SK-N-SH (cell line): ENCODE measurements at regions not wholly inside any gene's neighbourhood (a gene's known extent, or its start where the extent isn't known, plus 50 kb on each side); places are given as distances from the start of the nearest gene placed in this dataset.

Experiments
- CTCF ChIA-PET: fragments of 300-600, 350-600 bp; formaldehyde crosslinking; extraction: SDS; loops from one replicate; lab custom pipeline; 2021; lab: Yijun Ruan, JAX
- POLR2A ChIA-PET: fragments of 350-600 bp; sonication (Branson Sonifier 250); formaldehyde crosslinking; extraction: SDS; loops from one replicate; lab custom pipeline; 2020; ENCODE audit warnings: antibody characterized with exemption, inconsistent platforms; lab: Yijun Ruan, JAX
- DNase-seq: peaks from one replicate; pipeline ENCODE4 v3.0.0; 2012
- H2AFZ ChIP-seq: fragments of 200-600 bp; sonication (generic); 2 replicates; pipeline ENCODE4 v1.8.1; 2016; ENCODE audit warnings: antibody characterized with exemption, mild to moderate bottlenecking, low read depth
- H3F3A ChIP-seq: fragments of 200-600 bp; sonication (generic); replicated peaks from 2 replicates; pipeline ENCODE3; 2016; ENCODE audit warnings: antibody characterized with exemption, mild to moderate bottlenecking; ENCODE audit not compliant: insufficient read depth
- H3K27ac ChIP-seq, 2 experiments: fragments of 200-500 bp in 1 of 2; fragments of 200-600 bp in 1 of 2; sonication (Bioruptor generic) in 1 of 2; sonication (generic), shearing (Covaris generic) in 1 of 2; 2 replicates each; pipeline versions ENCODE4 v1.5.1 to v1.6.1; 2014 to 2016; ENCODE audit warnings: low read depth in 2 of 2, inconsistent platforms in 1 of 2, low read length in 1 of 2, mild to moderate bottlenecking in 1 of 2, mixed read lengths in 1 of 2
- H3K27me3 ChIP-seq: fragments of 200-600 bp; sonication (generic), shearing (Covaris generic); 2 replicates; pipeline ENCODE4 v1.6.1; 2016; ENCODE audit warnings: mixed run types; ENCODE audit not compliant: insufficient read depth
- H3K36me3 ChIP-seq, 2 experiments: fragments of 200-500 bp in 1 of 2; fragments of 200-600 bp in 1 of 2; sonication (Bioruptor generic) in 1 of 2; sonication (generic) in 1 of 2; replicated peaks in 1 of 2; 2 replicates each; pipeline versions ENCODE3 to v1.5.1; 2014 to 2016; ENCODE audit warnings: low read length in 1 of 2, mild to moderate bottlenecking in 1 of 2; ENCODE audit not compliant: insufficient read depth in 2 of 2, control insufficient read depth in 1 of 2
- H3K4me1 ChIP-seq, 2 experiments: fragments of 200-500 bp in 1 of 2; fragments of 200-600 bp in 1 of 2; sonication (Bioruptor generic) in 1 of 2; sonication (generic), shearing (Covaris generic) in 1 of 2; 2 replicates each; pipeline versions ENCODE4 v1.5.1 to v1.6.1; 2014 to 2016; ENCODE audit warnings: low read depth in 1 of 2, low read length in 1 of 2, mixed run types in 1 of 2; ENCODE audit not compliant: insufficient read depth in 2 of 2, control insufficient read depth in 1 of 2
- H3K4me2 ChIP-seq: fragments of 200-600 bp; sonication (generic), shearing (Covaris generic); 2 replicates; pipeline ENCODE4 v1.6.1; 2017; ENCODE audit warnings: mixed run types
- H3K4me3 ChIP-seq, 2 experiments: fragments of 200-500 bp in 1 of 2; fragments of 200-600 bp in 1 of 2; sonication (Bioruptor generic) in 1 of 2; sonication (generic), shearing (Covaris generic) in 1 of 2; 2 replicates each; pipeline versions ENCODE4 v1.5.1 to v1.8.1; 2014 to 2016; ENCODE audit warnings: low read depth in 2 of 2, inconsistent platforms in 1 of 2, low read length in 1 of 2, mild to moderate bottlenecking in 1 of 2, mixed read lengths in 1 of 2, moderate library complexity in 1 of 2
- H3K79me2 ChIP-seq: fragments of 200-600 bp; sonication (generic); 2 replicates; pipeline ENCODE4 v1.8.1; 2017; ENCODE audit warnings: mild to moderate bottlenecking; ENCODE audit not compliant: insufficient read depth
- H3K9ac ChIP-seq: fragments of 200-600 bp; sonication (generic); 2 replicates; pipeline ENCODE4 v1.6.1; 2017; ENCODE audit warnings: mixed run types
- H3K9me2 ChIP-seq: fragments of 200-600 bp; sonication (generic); 2 replicates; pipeline ENCODE4 v1.6.1; 2017; ENCODE audit warnings: mixed run types
- H3K9me3 ChIP-seq: fragments of 200-600 bp; sonication (generic); 2 replicates; pipeline ENCODE4 v1.6.1; 2017; ENCODE audit warnings: mixed run types, mild to moderate bottlenecking, moderate library complexity
- H4K20me1 ChIP-seq: fragments of 200-600 bp; sonication (generic); 2 replicates; pipeline ENCODE4 v1.6.1; 2017; ENCODE audit warnings: mild to moderate bottlenecking, mixed run types; ENCODE audit not compliant: insufficient read depth
- CTCF ChIP-seq: fragments of 200-600 bp; sonication (generic); IDR thresholded peaks from 2 replicates; pipeline ENCODE4 v1.6.1; 2017; ENCODE audit warnings: antibody characterized with exemption, mild to moderate bottlenecking, moderate library complexity
- ELF1 ChIP-seq: IDR thresholded peaks from 2 replicates; pipeline ENCODE4 v1.4.0; 2012
- EZH2phosphoT487 ChIP-seq: fragments of 200-600 bp; sonication (generic); IDR thresholded peaks from 2 replicates; pipeline ENCODE4 v1.6.1; 2017; ENCODE audit warnings: low read depth, mixed run types, mild to moderate bottlenecking, antibody characterized with exemption, moderate library complexity, borderline replicate concordance
- FOSL2 ChIP-seq: IDR thresholded peaks from 2 replicates; pipeline ENCODE4 v1.4.0; 2012; ENCODE audit warnings: low read depth, mild to moderate bottlenecking, moderate library complexity, borderline replicate concordance
- FOXJ3 ChIP-seq: sonication (generic); formaldehyde crosslinking; IDR thresholded peaks from 2 replicates; pipeline ENCODE4 v1.5.1; 2020; ENCODE audit warnings: mild to moderate bottlenecking, missing genetic modification reagents
- FOXM1 ChIP-seq: IDR thresholded peaks from 2 replicates; pipeline ENCODE4 v1.4.0; 2012; ENCODE audit warnings: low read depth, mild to moderate bottlenecking
- GATA2 ChIP-seq: sonication (generic); formaldehyde crosslinking; IDR thresholded peaks from 2 replicates; pipeline ENCODE4 v1.5.0; 2020; ENCODE audit warnings: mild to moderate bottlenecking, missing genetic modification reagents
- JUND ChIP-seq: IDR thresholded peaks from 2 replicates; pipeline ENCODE4 v1.4.0; 2012
- MAX ChIP-seq: IDR thresholded peaks from 2 replicates; pipeline ENCODE4 v1.4.0; 2012; ENCODE audit warnings: low read depth
- MXI1 ChIP-seq: IDR thresholded peaks from 2 replicates; pipeline ENCODE4 v1.6.1; 2012; ENCODE audit warnings: mild to moderate bottlenecking, low read depth, low read length, improper control_type of control experiment
- NFIC ChIP-seq: IDR thresholded peaks from 2 replicates; pipeline ENCODE4 v1.4.0; 2012; ENCODE audit warnings: borderline replicate concordance
- NRF1 ChIP-seq: IDR thresholded peaks from 2 replicates; pipeline ENCODE4 v1.6.1; 2012; ENCODE audit warnings: low read depth, mild to moderate bottlenecking, low read length
- POLR2AphosphoS5 ChIP-seq: IDR thresholded peaks from 2 replicates; pipeline ENCODE4 v1.6.1; 2012; ENCODE audit warnings: low read depth, low read length
- RAD21 ChIP-seq: IDR thresholded peaks from 2 replicates; pipeline ENCODE4 v1.6.1; 2012; ENCODE audit warnings: mild to moderate bottlenecking, low read length
- RXRA ChIP-seq: IDR thresholded peaks from 2 replicates; pipeline ENCODE4 v1.4.0; 2012; ENCODE audit warnings: low read depth, mild to moderate bottlenecking, borderline replicate concordance
- SMC3 ChIP-seq: IDR thresholded peaks from 2 replicates; pipeline ENCODE4 v1.6.1; 2012; ENCODE audit warnings: low read depth, low read length, improper control_type of control experiment
- TAF1 ChIP-seq: IDR thresholded peaks from 2 replicates; pipeline ENCODE4 v1.6.1; 2012; ENCODE audit warnings: low read depth, mild to moderate bottlenecking, low read length, moderate library complexity, borderline replicate concordance
- TCF12 ChIP-seq: IDR thresholded peaks from 2 replicates; pipeline ENCODE4 v1.4.0; 2012
- TEAD4 ChIP-seq: IDR thresholded peaks from 2 replicates; pipeline ENCODE4 v1.4.0; 2012; ENCODE audit warnings: mild to moderate bottlenecking, borderline replicate concordance; ENCODE audit not compliant: insufficient read depth
- YY1 ChIP-seq: IDR thresholded peaks from 2 replicates; pipeline ENCODE4 v1.4.0; 2012; ENCODE audit warnings: low read depth, mild to moderate bottlenecking
- WGBS: methylation state at CpG from one replicate; pipeline ENCODE4 v1.1.6; 2017; ENCODE audit warnings: low lambda C conversion rate; 5-methylcytosine and 5-hydroxymethylcytosine counted together
- TF ChIP-seq, protein P1 (sequence below): fragments of 150-350 bp; IDR thresholded peaks from 2 replicates; pipeline ENCODE4 v1.6.1; 2016; ENCODE audit warnings: mild to moderate bottlenecking, low read depth, low read length

DNA sequence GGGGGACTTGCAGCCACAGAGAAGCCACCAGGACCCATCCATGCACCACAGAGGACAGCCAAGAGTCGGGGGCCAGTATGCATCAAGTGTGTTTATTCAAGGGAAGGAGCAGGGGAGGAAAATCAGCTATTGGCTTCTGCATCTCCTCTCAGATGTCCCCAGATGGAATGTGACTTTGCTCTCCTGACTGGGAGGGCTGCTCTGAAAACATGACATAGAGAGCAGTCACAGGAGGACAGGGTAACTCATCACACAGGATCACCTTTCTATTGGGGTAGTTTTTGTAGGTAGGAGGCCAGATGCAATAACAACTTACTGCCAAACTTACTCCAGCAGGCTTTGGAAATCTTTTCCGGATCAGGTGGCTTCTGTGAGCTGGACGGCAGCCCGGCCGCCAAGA is 121.0 kb upstream of the OPCML start:
- ChIA-PET CTCF (no interaction called here), POLR2A (no interaction called here)
- H3K4me3 ChIP-seq: no peak overlapping the region
- TF ChIP-seq SMC3: no peak
- TF ChIP-seq, protein P1, sequence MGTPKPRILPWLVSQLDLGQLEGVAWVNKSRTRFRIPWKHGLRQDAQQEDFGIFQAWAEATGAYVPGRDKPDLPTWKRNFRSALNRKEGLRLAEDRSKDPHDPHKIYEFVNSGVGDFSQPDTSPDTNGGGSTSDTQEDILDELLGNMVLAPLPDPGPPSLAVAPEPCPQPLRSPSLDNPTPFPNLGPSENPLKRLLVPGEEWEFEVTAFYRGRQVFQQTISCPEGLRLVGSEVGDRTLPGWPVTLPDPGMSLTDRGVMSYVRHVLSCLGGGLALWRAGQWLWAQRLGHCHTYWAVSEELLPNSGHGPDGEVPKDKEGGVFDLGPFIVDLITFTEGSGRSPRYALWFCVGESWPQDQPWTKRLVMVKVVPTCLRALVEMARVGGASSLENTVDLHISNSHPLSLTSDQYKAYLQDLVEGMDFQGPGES: no peak
- no peak for TF ChIP-seq TCF12
- TF ChIP-seq JUND: no peak
- no peak for TF ChIP-seq NFIC
- H3K79me2 ChIP-seq: no peaks in the 10 kb centered on the region
- no peaks in the 10 kb centered on the region for H3F3A ChIP-seq
- H3K27ac ChIP-seq: no peak overlapping the region
- no peaks in the 10 kb centered on the region for H3K9me2 ChIP-seq
- no peaks in the 10 kb centered on the region for H3K36me3 ChIP-seq
- H3K9ac ChIP-seq: no peak overlapping the region
- no peak for DNase-seq
- no peaks in the 10 kb centered on the region for H3K9me3 ChIP-seq
- 10% methylated on average over 2 of the region's 5 CpGs for WGBS
- H4K20me1 ChIP-seq: no peaks in the 10 kb centered on the region
- H3K27me3 ChIP-seq: no peaks in the 10 kb centered on the region
- no peak overlapping the region for H3K4me2 ChIP-seq
- no peaks in the 10 kb centered on the region for H3K4me1 ChIP-seq
- H2AFZ ChIP-seq: no peak overlapping the region

DNA sequence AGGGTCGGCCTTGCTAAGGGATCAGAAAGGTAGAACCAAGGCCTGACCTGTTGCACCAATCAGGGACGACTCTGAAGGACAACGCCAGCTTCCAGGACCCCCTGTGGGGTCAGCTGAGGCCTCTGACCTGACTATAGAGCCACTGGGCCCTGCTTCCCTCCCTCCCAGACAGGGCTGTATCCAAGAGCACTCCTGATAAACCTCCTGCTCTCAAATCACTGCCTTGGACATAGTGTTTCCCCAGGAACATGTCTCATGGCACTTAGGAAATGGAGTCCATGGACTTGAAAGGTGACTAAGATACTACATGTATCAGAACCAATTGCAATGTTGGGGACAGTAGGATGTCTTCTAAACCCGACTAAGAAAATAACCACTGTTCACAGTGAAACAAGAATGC is 117.8 kb upstream of the OPCML start:
- WGBS: 6% methylated on average over 1 of the region's 4 CpGs
- H3K79me2 ChIP-seq: no peaks in the 10 kb centered on the region
- H4K20me1 ChIP-seq: no peaks in the 10 kb centered on the region
- TF ChIP-seq ELF1 (no peak), FOXM1 (no peak), TEAD4 (no peak), YY1 (no peak), NRF1 (no peak), NFIC (no peak), FOSL2 (no peak), RXRA (no peak), CTCF (no peak), EZH2phosphoT487 (no peak), FOXJ3 (CRISPR knock-in tag) (no peak), MAX (no peak), TAF1 (no peak), MXI1 (no peak), POLR2AphosphoS5 (no peak), RAD21 (no peak), GATA2 (CRISPR knock-in tag) (no peak)
- TF ChIP-seq, protein P1: no peak
- H2AFZ ChIP-seq: no peak overlapping the region
- H3K36me3 ChIP-seq: no peaks in the 10 kb centered on the region
- H3K9me2 ChIP-seq: no peaks in the 10 kb centered on the region
- CTCF ChIA-PET: no interaction called here
- H3K9me3 ChIP-seq: no peaks in the 10 kb centered on the region
- POLR2A ChIA-PET: no interaction called here
- H3K4me2 ChIP-seq: no peak overlapping the region
- H3K27me3 ChIP-seq: no peaks in the 10 kb centered on the region
- no peaks in the 10 kb centered on the region for H3K4me1 ChIP-seq
- H3K9ac ChIP-seq: no peak overlapping the region
- no peak for DNase-seq
- H3F3A ChIP-seq: no peaks in the 10 kb centered on the region
- H3K27ac ChIP-seq: no peak overlapping the region
- no peak overlapping the region for H3K4me3 ChIP-seq
